ENCODE measurements at regions not wholly inside any gene's neighbourhood (a gene's known extent, or its start where the extent isn't known, plus 50 kb on each side); places are given as distances from the start of the nearest gene placed in this dataset.

DNA sequence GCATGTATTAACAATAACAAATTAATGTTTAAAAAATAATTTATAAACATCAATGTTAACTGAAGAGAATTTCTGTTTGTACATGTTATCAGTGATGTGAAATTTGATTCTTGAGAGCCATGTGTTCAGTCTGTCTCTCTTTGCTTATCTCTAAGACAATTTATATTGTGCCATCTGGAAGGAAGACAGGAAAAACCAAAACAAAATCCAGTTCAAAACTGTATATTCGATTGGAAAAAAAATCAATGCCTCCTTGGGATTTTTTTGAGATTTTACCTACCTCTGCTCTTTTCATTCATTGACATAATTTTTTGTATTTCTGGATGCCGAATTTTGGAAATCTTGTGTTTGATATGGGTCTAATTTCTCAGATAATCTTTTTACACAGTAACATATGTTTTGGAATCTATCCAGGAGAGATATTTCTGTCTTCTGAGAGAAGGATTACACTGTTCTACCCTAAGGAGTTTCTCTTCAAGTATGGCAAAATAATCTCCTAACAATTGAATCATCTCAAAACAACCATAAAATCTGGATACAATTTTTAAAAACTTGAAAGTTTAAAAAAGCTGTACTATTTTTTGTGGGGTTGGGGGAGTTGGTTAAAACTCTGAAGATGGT lies 311.9 kb upstream of the GNAI1 start:
- no peaks in the 10 kb centered on the region for H3K27me3 Mint-ChIP-seq (ENCODE audit: low read depth)
- H3K9me3 Mint-ChIP-seq = no peaks in the 10 kb centered on the region
- H3K4me3 Mint-ChIP-seq = no peak overlapping the region
- TF ChIP-seq, protein P1, sequence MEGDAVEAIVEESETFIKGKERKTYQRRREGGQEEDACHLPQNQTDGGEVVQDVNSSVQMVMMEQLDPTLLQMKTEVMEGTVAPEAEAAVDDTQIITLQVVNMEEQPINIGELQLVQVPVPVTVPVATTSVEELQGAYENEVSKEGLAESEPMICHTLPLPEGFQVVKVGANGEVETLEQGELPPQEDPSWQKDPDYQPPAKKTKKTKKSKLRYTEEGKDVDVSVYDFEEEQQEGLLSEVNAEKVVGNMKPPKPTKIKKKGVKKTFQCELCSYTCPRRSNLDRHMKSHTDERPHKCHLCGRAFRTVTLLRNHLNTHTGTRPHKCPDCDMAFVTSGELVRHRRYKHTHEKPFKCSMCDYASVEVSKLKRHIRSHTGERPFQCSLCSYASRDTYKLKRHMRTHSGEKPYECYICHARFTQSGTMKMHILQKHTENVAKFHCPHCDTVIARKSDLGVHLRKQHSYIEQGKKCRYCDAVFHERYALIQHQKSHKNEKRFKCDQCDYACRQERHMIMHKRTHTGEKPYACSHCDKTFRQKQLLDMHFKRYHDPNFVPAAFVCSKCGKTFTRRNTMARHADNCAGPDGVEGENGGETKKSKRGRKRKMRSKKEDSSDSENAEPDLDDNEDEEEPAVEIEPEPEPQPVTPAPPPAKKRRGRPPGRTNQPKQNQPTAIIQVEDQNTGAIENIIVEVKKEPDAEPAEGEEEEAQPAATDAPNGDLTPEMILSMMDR (conservative IDR thresholded peaks at IDR 0.05) = no peak
- H3K36me3 Mint-ChIP-seq (ENCODE audit: low read depth) = no peaks in the 10 kb centered on the region
- peaks cover 8% of the 10 kb centered on the region for H3K4me1 Mint-ChIP-seq
- no peak for DNase-seq (ENCODE audit: low read depth, low spot score)
- H3K27ac Mint-ChIP-seq (ENCODE audit: unreplicated experiment) = no peak overlapping the region

DNA sequence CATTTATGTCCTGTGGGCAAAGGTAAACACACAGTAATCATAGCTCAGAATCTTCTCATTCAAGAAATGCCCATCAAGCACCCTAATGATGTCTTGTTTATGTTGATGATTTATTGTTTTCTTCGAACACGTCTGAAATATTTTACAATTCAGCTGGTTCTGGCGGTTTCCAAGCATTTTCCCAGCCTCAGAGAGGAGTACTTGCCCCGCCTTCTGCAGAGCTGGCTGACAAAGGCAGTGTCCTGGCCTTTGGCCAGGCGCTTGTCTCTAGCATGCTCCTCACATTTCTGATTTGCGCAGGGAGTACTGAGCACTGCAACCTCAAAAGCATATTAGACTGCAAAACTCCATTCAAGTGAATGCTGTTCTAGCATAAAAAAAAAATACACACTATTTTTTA lies 314.2 kb upstream of the GNAI1 start:
- peak; percentile 9 for DNase-seq (ENCODE audit: low read depth, low spot score)
- Mint-ChIP-seq H3K36me3 (ENCODE audit: low read depth) (no peaks in the 10 kb centered on the region), H3K27ac (ENCODE audit: unreplicated experiment) (peak overlapping the region; percentile 71), H3K4me1 (peaks cover 8% of the 10 kb centered on the region), H3K27me3 (ENCODE audit: low read depth) (no peaks in the 10 kb centered on the region), H3K9me3 (no peaks in the 10 kb centered on the region), H3K4me3 (no peak overlapping the region)
- TF ChIP-seq, protein P1 (conservative IDR thresholded peaks at IDR 0.05) = no peak

DNA sequence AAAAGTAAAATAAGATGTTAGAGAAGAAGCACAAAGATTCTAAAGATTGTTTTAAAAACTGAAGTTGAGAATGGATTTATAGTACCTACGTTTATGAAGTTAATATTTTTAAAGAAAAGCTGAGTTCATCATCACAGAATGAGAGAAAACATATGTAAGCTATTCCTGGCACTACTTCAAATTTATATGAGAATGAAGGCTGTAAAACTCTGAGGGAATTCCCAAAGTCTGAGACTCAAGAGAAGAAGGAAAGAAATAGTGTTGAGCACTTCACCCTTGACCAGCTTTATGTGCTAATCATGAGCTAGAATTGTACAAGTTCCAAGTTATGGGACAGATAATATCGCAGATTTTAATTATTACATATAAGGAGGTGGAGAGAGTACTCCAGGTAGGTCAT lies 323.7 kb upstream of the GNAI1 start:
- Mint-ChIP-seq H3K9me3 (no peaks in the 10 kb centered on the region), H3K4me3 (no peak overlapping the region), H3K27ac (ENCODE audit: unreplicated experiment) (no peak overlapping the region), H3K4me1 (no peaks in the 10 kb centered on the region), H3K36me3 (ENCODE audit: low read depth) (no peaks in the 10 kb centered on the region), H3K27me3 (ENCODE audit: low read depth) (no peaks in the 10 kb centered on the region)
- TF ChIP-seq, protein P1 (conservative IDR thresholded peaks at IDR 0.05) = no peak
- no peak for DNase-seq (ENCODE audit: low read depth, low spot score)

DNA sequence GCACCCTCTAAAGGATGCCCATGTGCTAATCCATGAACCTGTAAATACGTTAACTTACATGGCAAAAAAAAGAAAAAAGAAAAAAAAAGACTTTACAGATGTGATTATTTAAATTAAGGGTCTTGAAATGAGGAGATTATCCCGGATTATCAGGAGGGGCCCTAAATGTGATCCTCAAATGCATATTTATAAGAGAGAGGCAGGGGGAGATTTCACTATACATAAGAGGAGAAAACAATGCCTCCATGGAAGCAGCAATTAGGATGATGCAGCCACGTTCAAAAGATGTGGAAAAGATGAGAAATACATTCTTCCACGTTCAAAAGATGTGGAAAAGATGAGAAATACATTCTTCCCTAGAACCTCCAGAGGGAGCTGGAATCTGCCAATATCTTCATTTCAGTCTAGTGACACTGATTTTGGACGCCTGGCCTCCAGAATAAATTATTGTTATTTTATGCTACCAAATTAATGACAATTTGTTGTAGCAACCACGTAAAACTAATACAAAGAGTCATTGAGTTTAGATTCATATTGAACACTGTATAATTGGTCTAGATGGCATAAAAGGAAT lies 328.4 kb upstream of the GNAI1 start:
- peaks cover 6% of the 10 kb centered on the region for H3K4me1 Mint-ChIP-seq
- TF ChIP-seq, protein P1 (conservative IDR thresholded peaks at IDR 0.05) = peak; percentile 46
- H3K27me3 Mint-ChIP-seq (ENCODE audit: low read depth) = no peaks in the 10 kb centered on the region
- no peaks in the 10 kb centered on the region for H3K36me3 Mint-ChIP-seq (ENCODE audit: low read depth)
- no peak for DNase-seq (ENCODE audit: low read depth, low spot score)
- no peak overlapping the region for H3K4me3 Mint-ChIP-seq
- no peak overlapping the region for H3K27ac Mint-ChIP-seq (ENCODE audit: unreplicated experiment)
- H3K9me3 Mint-ChIP-seq = peaks cover 7% of the 10 kb centered on the region

- Mint-ChIP-seq H3K27ac (ENCODE audit: unreplicated experiment) (no peak overlapping the region), H3K9me3 (no peaks in the 10 kb centered on the region), H3K36me3 (ENCODE audit: low read depth) (no peaks in the 10 kb centered on the region), H3K4me1 (no peaks in the 10 kb centered on the region), H3K4me3 (no peak overlapping the region), H3K27me3 (ENCODE audit: low read depth) (peaks cover 5% of the 10 kb centered on the region)
- TF ChIP-seq, protein P1 (conservative IDR thresholded peaks at IDR 0.05) = no peak
- no peak for DNase-seq (ENCODE audit: low read depth, low spot score)
Measured at GRCh38 chr7:79790656-79791262, 337.3 kb upstream of the MAGI2 start.
